ENCODE measurements at regions not wholly inside any gene's neighbourhood (a gene's known extent, or its start where the extent isn't known, plus 50 kb on each side); places are given as distances from the start of the nearest gene placed in this dataset.

GRCh38 chr6:11396860-11397259 lies 140.7 kb upstream of the TMEM170B start:
- TF ChIP-seq CTCF (IDR thresholded peaks at IDR 0.05) = no peak
- H3K4me1 ChIP-seq = no peaks in the 10 kb centered on the region
- no peak overlapping the region for H2AFZ ChIP-seq
- no peaks in the 10 kb centered on the region for H3K36me3 ChIP-seq (ENCODE audit: control insufficient read depth, insufficient read depth, low read length)
- H3K9ac ChIP-seq = no peak overlapping the region
- no peak overlapping the region for H3K27ac ChIP-seq
- H3K4me3 ChIP-seq (ENCODE audit: low read depth, low read length) = no peak overlapping the region
- no peaks in the 10 kb centered on the region for H3K79me2 ChIP-seq
- no peaks in the 10 kb centered on the region for H3K27me3 ChIP-seq (ENCODE audit: control insufficient read depth, insufficient read depth, low read length)
- no peak overlapping the region for H3K4me2 ChIP-seq (ENCODE audit: low read length)
- no peaks in the 10 kb centered on the region for H3K9me3 ChIP-seq (ENCODE audit: control insufficient read depth, low read length)

- H3K4me3 ChIP-seq (ENCODE audit: low read depth, low read length) = no peak overlapping the region
- H3K9ac ChIP-seq = no peak overlapping the region
- H3K27ac ChIP-seq = no peak overlapping the region
- no peak overlapping the region for H2AFZ ChIP-seq
- H3K36me3 ChIP-seq (ENCODE audit: control insufficient read depth, insufficient read depth, low read length) = no peaks in the 10 kb centered on the region
- H3K4me1 ChIP-seq = peaks cover 4% of the 10 kb centered on the region
- H3K79me2 ChIP-seq = no peaks in the 10 kb centered on the region
- H3K9me3 ChIP-seq (ENCODE audit: control insufficient read depth, low read length) = no peaks in the 10 kb centered on the region
- H3K4me2 ChIP-seq (ENCODE audit: low read length) = no peak overlapping the region
- TF ChIP-seq CTCF (IDR thresholded peaks at IDR 0.05) = no peak
- H3K27me3 ChIP-seq (ENCODE audit: control insufficient read depth, insufficient read depth, low read length) = no peaks in the 10 kb centered on the region
Observed at GRCh38 chr6:11393713-11394627, 143.6 kb upstream of the TMEM170B start.

- Histone ChIP-seq H3K36me3 (ENCODE audit: control insufficient read depth, insufficient read depth, low read length) (no peaks in the 10 kb centered on the region), H3K27ac (no peak overlapping the region), H3K4me1 (peaks cover 4% of the 10 kb centered on the region), H3K4me2 (ENCODE audit: low read length) (peak overlapping the region; percentile 44), H3K9ac (no peak overlapping the region), H3K27me3 (ENCODE audit: control insufficient read depth, insufficient read depth, low read length) (no peaks in the 10 kb centered on the region), H3K9me3 (ENCODE audit: control insufficient read depth, low read length) (no peaks in the 10 kb centered on the region), H2AFZ (no peak overlapping the region), H3K4me3 (ENCODE audit: low read depth, low read length) (no peak overlapping the region), H3K79me2 (no peaks in the 10 kb centered on the region)
- TF ChIP-seq CTCF (IDR thresholded peaks at IDR 0.05) = no peak
Observed at GRCh38 chr6:11392778-11393507, 144.6 kb upstream of the TMEM170B start.

GRCh38 chr6:11391934-11392777 lies 145.4 kb upstream of the TMEM170B start:
- Histone ChIP-seq H3K4me1 (peaks cover 4% of the 10 kb centered on the region), H3K27me3 (ENCODE audit: control insufficient read depth, insufficient read depth, low read length) (no peaks in the 10 kb centered on the region)

More at GRCh38 chr6:11391934-11392777, 145.4 kb upstream of the TMEM170B start:
- H3K79me2 ChIP-seq = no peaks in the 10 kb centered on the region
- no peaks in the 10 kb centered on the region for H3K9me3 ChIP-seq (ENCODE audit: control insufficient read depth, low read length)
- no peak overlapping the region for H3K27ac ChIP-seq
- no peak overlapping the region for H2AFZ ChIP-seq
- TF ChIP-seq CTCF (IDR thresholded peaks at IDR 0.05) = no peak
- H3K36me3 ChIP-seq (ENCODE audit: control insufficient read depth, insufficient read depth, low read length) = no peaks in the 10 kb centered on the region
- no peak overlapping the region for H3K4me2 ChIP-seq (ENCODE audit: low read length)
- no peak overlapping the region for H3K4me3 ChIP-seq (ENCODE audit: low read depth, low read length)
- no peak overlapping the region for H3K9ac ChIP-seq
